B cell (primary cell): ENCODE measurements at regions not wholly inside any gene's neighbourhood (a gene's known extent, or its start where the extent isn't known, plus 50 kb on each side); places are given as distances from the start of the nearest gene placed in this dataset. TPM values are rescaled to one million over a fixed set of nuclear protein-coding genes. Genes with fewer than 3 reads are reported as not detected.

Experiments used
- ATAC-seq: fragments of 200-7000 bp; cut with Tn5 transposase; one replicate; pipeline ENCODE4 v1.10.0; 2021; ENCODE audit warnings: low read depth, mild to moderate bottlenecking, moderate number of reproducible peaks, moderate library complexity
- CTCF ChIA-PET: fragments of 350-600 bp; sonication (Branson Sonifier 250); formaldehyde crosslinking; loops from one replicate; lab custom pipeline; 2021; ENCODE audit warnings: antibody characterized with exemption, inconsistent platforms; lab: Charles Lee
- POLR2A ChIA-PET: fragments of 350-600 bp; sonication (Branson Sonifier 250); formaldehyde crosslinking; loops from one replicate; lab custom pipeline; 2021; ENCODE audit warnings: antibody characterized with exemption; lab: Charles Lee
- DNase-seq: peaks from one replicate; pipeline ENCODE4 v3.0.0; 2013
- H2AFZ ChIP-seq: 2 replicates; pipeline ENCODE4 v1.6.1; 2012; ENCODE audit warnings: mild to moderate bottlenecking, low read depth, low read length; ENCODE audit not compliant: insufficient read depth, poor library complexity, severe bottlenecking
- H3K27ac ChIP-seq, 2 donors: 1 replicate in 1 of 2; 2 replicates in 1 of 2; pipeline ENCODE4 v1.5.1; 2012 to 2013; ENCODE audit warnings: low read length in 2 of 2, mild to moderate bottlenecking in 2 of 2, moderate library complexity in 1 of 2
- H3K27me3 ChIP-seq, 4 experiments: fragments of 200-600 bp in 1 of 4; sonication (generic) in 1 of 4; replicated peaks in 1 of 4; 1 replicate in 2 of 4; 2 replicates in 2 of 4; pipeline versions ENCODE4 v1.6.1 to v1.7.0; 2013 to 2016; ENCODE audit warnings: low read length in 3 of 4, mild to moderate bottlenecking in 2 of 4, mixed read lengths in 1 of 4, moderate library complexity in 1 of 4; ENCODE audit not compliant: insufficient read depth in 4 of 4, control insufficient read depth in 3 of 4; ENCODE audit errors: control extremely low read depth in 1 of 4
- H3K36me3 ChIP-seq, 2 experiments: replicated peaks in 1 of 2; 1 replicate in 1 of 2; 2 replicates in 1 of 2; pipeline versions ENCODE4 v1.6.1 to v1.7.1; 2013; ENCODE audit warnings: low read length in 1 of 2; ENCODE audit not compliant: insufficient read depth in 2 of 2, control insufficient read depth in 1 of 2; ENCODE audit errors: control extremely low read depth in 1 of 2, extremely low read depth in 1 of 2
- H3K4me1 ChIP-seq, 2 donors: fragments of 200-600 bp in 1 of 2; sonication (generic) in 1 of 2; 1 replicate in 1 of 2; 2 replicates in 1 of 2; pipeline versions ENCODE4 v1.5.1 to v1.6.1; 2013 to 2017; ENCODE audit warnings: low read length in 2 of 2; ENCODE audit not compliant: control insufficient read depth in 2 of 2, insufficient read depth in 2 of 2
- H3K4me2 ChIP-seq: replicated peaks from 2 replicates; pipeline ENCODE3; 2012; ENCODE audit warnings: mild to moderate bottlenecking, low read depth, low read length; ENCODE audit not compliant: poor library complexity, severe bottlenecking
- H3K4me3 ChIP-seq, 5 experiments: fragments of 200-600 bp in 1 of 5; sonication (generic) in 1 of 5; 1 replicate in 3 of 5; 2 replicates in 2 of 5; pipeline versions ENCODE4 v1.5.1 to v1.7.0; 2011 to 2016; ENCODE audit warnings: low read length in 4 of 5, mild to moderate bottlenecking in 4 of 5, low read depth in 2 of 5, control low read depth in 1 of 5, moderate library complexity in 1 of 5; ENCODE audit not compliant: insufficient read depth in 1 of 5; ENCODE audit errors: control extremely low read depth in 1 of 5, extremely low read depth in 1 of 5
- H3K79me2 ChIP-seq: fragments of 200-600 bp; sonication (generic); one replicate; pipeline ENCODE4 v1.6.0; 2016; ENCODE audit warnings: low read length; ENCODE audit not compliant: control insufficient read depth, insufficient read depth
- H3K9ac ChIP-seq: fragments of 200-600 bp; sonication (generic); 2 replicates; pipeline ENCODE4 v1.6.1; 2017; ENCODE audit warnings: mild to moderate bottlenecking, low read length, moderate library complexity
- H3K9me3 ChIP-seq, 3 donors: one replicate each; pipeline versions ENCODE4 v1.6.1 to v1.7.1; 2013; ENCODE audit warnings: low read length in 2 of 3; ENCODE audit not compliant: control insufficient read depth in 2 of 3, insufficient read depth in 1 of 3; ENCODE audit errors: control extremely low read depth in 1 of 3
- H4K20me1 ChIP-seq: 2 replicates; pipeline ENCODE4 v1.6.0; 2012; ENCODE audit warnings: mild to moderate bottlenecking, low read length; ENCODE audit not compliant: insufficient read depth, control insufficient read depth, poor library complexity, severe bottlenecking
- H3K27ac Mint-ChIP-seq: one replicate; pipeline ENCODE4 v1.8.0; 2021; ENCODE audit warnings: mixed read lengths
- H3K27me3 Mint-ChIP-seq: one replicate; pipeline ENCODE4 v1.8.0; 2021; ENCODE audit warnings: mixed read lengths
- H3K4me1 Mint-ChIP-seq: one replicate; pipeline ENCODE4 v1.8.0; 2021; ENCODE audit warnings: mixed read lengths
- H3K4me3 Mint-ChIP-seq: one replicate; pipeline ENCODE4 v1.8.0; 2021; ENCODE audit warnings: mixed read lengths
- H3K9me3 Mint-ChIP-seq: one replicate; pipeline ENCODE4 v1.8.0; 2022; ENCODE audit warnings: mixed read lengths; ENCODE audit not compliant: insufficient read depth
- CTCF ChIP-seq: fragments of 200-600 bp; IDR thresholded peaks from one replicate; pipeline ENCODE4 v1.8.0; 2022; ENCODE audit warnings: antibody characterized with exemption, mild to moderate bottlenecking
- EZH2 ChIP-seq: IDR thresholded peaks from 2 replicates; pipeline ENCODE4 v1.6.1; 2012; ENCODE audit warnings: borderline replicate concordance, low read depth, mild to moderate bottlenecking, moderate library complexity, low read length; ENCODE audit not compliant: insufficient read depth, poor library complexity, severe bottlenecking
- WGBS: methylation state at CpG from one replicate; pipeline ENCODE4 v1.1.5; 2013; ENCODE audit warnings: missing lambda C conversion rate; ENCODE audit not compliant: insufficient coverage; 5-methylcytosine and 5-hydroxymethylcytosine counted together
- intact Hi-C: fragments of 100-400 bp; cut with micrococcal nuclease; formaldehyde crosslinking; loops from one replicate; pipeline ENCODE4 v1.10.0; 2022
- small RNA-seq: library from RNA; depleted of rRNA; stranded (forward); fragments of <200 nt; gene quantifications from one replicate; pipeline ENCODE3, GENCODE V24; 2012; ENCODE audit warnings: low replicate concordance, low read depth; ENCODE audit not compliant: insufficient read length

- H3K27me3 ChIP-seq = no peaks in the 10 kb centered on the region
- no CpG with 5 or more reads among the region's 1 CpG for WGBS
- H3K9me3 ChIP-seq = no peaks in the 10 kb centered on the region
- H4K20me1 ChIP-seq = no peaks in the 10 kb centered on the region
- no peak overlapping the region for H3K4me2 ChIP-seq
- CTCF ChIA-PET = no interaction called here
- H3K4me3 ChIP-seq = no peak overlapping the region
- no peak for DNase-seq
- no peak overlapping the region for H3K27ac ChIP-seq
- intact Hi-C loops = no loop called here
- H3K9ac ChIP-seq = no peak overlapping the region
- H3K9me3 Mint-ChIP-seq = no peaks in the 10 kb centered on the region
- no peaks in the 10 kb centered on the region for H3K79me2 ChIP-seq
- H3K27ac Mint-ChIP-seq = no peak overlapping the region
- POLR2A ChIA-PET = no interaction called here
- no peaks in the 10 kb centered on the region for H3K4me1 Mint-ChIP-seq
- H2AFZ ChIP-seq = no peak overlapping the region
- no peaks in the 10 kb centered on the region for H3K4me1 ChIP-seq
- ATAC-seq = no peak
- no peak for TF ChIP-seq CTCF
- TF ChIP-seq EZH2 = no peak
- H3K4me3 Mint-ChIP-seq = no peak overlapping the region
- no peaks in the 10 kb centered on the region for H3K27me3 Mint-ChIP-seq
- no peaks in the 10 kb centered on the region for H3K36me3 ChIP-seq
Measured at GRCh38 chr4:133096972-133097371, 52.1 kb upstream of the PCDH10 start.

Small RNA genes lying in the stretch of these regions (small RNA-seq; reads per million reads assigned to genes)
- gene AC096711.1 = not detected
